Esophagus squamous epithelium (tissue), 4 donors: ENCODE measurements at regions not wholly inside any gene's neighbourhood (a gene's known extent, or its start where the extent isn't known, plus 50 kb on each side); places are given as distances from the start of the nearest gene placed in this dataset.

Experiments
- CTCF ChIP-seq, 6 experiments: fragments of 450-650 bp in 4 of 6; fragments of 200-600 bp in 2 of 6; sonication (generic) in 2 of 6; IDR thresholded peaks; one replicate each; pipeline ENCODE4 v1.5.1; 2016 to 2019; ENCODE audit warnings: antibody characterized with exemption in 6 of 6, mild to moderate bottlenecking in 4 of 6, moderate library complexity in 4 of 6
- POLR2A ChIP-seq, 4 donors: fragments of 450-650 bp; IDR thresholded peaks; one replicate each; pipeline ENCODE4 v1.6.1; 2017; ENCODE audit warnings: antibody characterized with exemption in 4 of 4, mild to moderate bottlenecking in 4 of 4, moderate library complexity in 3 of 4

- no peak for TF ChIP-seq POLR2A (IDR thresholded peaks at IDR 0.05)
- TF ChIP-seq CTCF (IDR thresholded peaks at IDR 0.05): no peak
Measured at GRCh38 chr1:73144311-73144710, 862.0 kb upstream of the NEGR1 start.
